OCI-LY3 (cell line): ENCODE measurements at regions not wholly inside any gene's neighbourhood (a gene's known extent, or its start where the extent isn't known, plus 50 kb on each side); places are given as distances from the start of the nearest gene placed in this dataset.

Source experiments
- H2AFZ ChIP-seq: fragments of 200-600, 300-600 bp; shearing (Covaris generic); 2 replicates; pipeline ENCODE4 v1.6.0; 2014; ENCODE audit warnings: antibody characterized with exemption, low read depth, low read length
- H3K27ac ChIP-seq: fragments of 200-600, 300-600 bp; sonication (generic); 2 replicates; pipeline ENCODE4 v1.5.1; 2014; ENCODE audit warnings: mild to moderate bottlenecking, low read length, moderate library complexity, mixed read lengths
- H3K27me3 ChIP-seq: fragments of 200-600, 300-600 bp; sonication (generic); 2 replicates; pipeline ENCODE4 v1.6.1; 2014; ENCODE audit warnings: low read depth, low read length, mixed read lengths
- H3K36me3 ChIP-seq: fragments of 200-600, 300-600 bp; sonication (generic); replicated peaks from 2 replicates; pipeline ENCODE3; 2014; ENCODE audit warnings: low read depth, low read length, mixed read lengths
- H3K4me1 ChIP-seq: fragments of 300-600, 200-600 bp; sonication (generic); 2 replicates; pipeline ENCODE4 v1.6.1; 2014; ENCODE audit warnings: low read length, mixed read lengths
- H3K4me2 ChIP-seq: fragments of 200-600, 300-600 bp; sonication (generic); 2 replicates; pipeline ENCODE4 v1.6.1; 2014; ENCODE audit warnings: low read length, mixed read lengths
- H3K4me3 ChIP-seq: fragments of 300-600, 200-600 bp; sonication (generic); 2 replicates; pipeline ENCODE4 v1.5.1; 2014; ENCODE audit warnings: antibody characterized with exemption, mild to moderate bottlenecking, low read length, moderate library complexity
- H3K79me2 ChIP-seq: fragments of 300-600, 200-600 bp; shearing (Covaris generic); 2 replicates; pipeline ENCODE4 v1.6.1; 2014; ENCODE audit warnings: mild to moderate bottlenecking, low read length, mixed read lengths
- H3K9ac ChIP-seq: fragments of 300-600, 200-600 bp; shearing (Covaris generic); 2 replicates; pipeline ENCODE4 v1.6.0; 2014; ENCODE audit warnings: mild to moderate bottlenecking, low read length, moderate library complexity
- H3K9me3 ChIP-seq: fragments of 200-600, 300-600 bp; shearing (Covaris generic); 2 replicates; pipeline ENCODE4 v1.6.1; 2014; ENCODE audit warnings: low read length, mixed read lengths; ENCODE audit not compliant: insufficient read depth
- H4K20me1 ChIP-seq: fragments of 200-600, 300-600 bp; sonication (generic); 2 replicates; pipeline ENCODE4 v1.6.1; 2016; ENCODE audit warnings: low read length, mixed read lengths; ENCODE audit not compliant: insufficient read depth
- CTCF ChIP-seq: fragments of 200-600, 300-600 bp; sonication (generic); IDR thresholded peaks from 2 replicates; pipeline ENCODE4 v1.5.1; 2014; ENCODE audit warnings: antibody characterized with exemption, low read length, low read depth
- EZH2phosphoT487 ChIP-seq: fragments of 200-600 bp; shearing (Covaris generic); IDR thresholded peaks from 2 replicates; pipeline ENCODE4 v1.6.1; 2018; ENCODE audit warnings: antibody characterized with exemption, mixed run types, low read depth

- Histone ChIP-seq H3K4me3 (no peak overlapping the region), H3K4me2 (no peak overlapping the region)
Measured at GRCh38 chr16:85981826-85982562, 83.0 kb downstream of the IRF8 start.

DNA sequence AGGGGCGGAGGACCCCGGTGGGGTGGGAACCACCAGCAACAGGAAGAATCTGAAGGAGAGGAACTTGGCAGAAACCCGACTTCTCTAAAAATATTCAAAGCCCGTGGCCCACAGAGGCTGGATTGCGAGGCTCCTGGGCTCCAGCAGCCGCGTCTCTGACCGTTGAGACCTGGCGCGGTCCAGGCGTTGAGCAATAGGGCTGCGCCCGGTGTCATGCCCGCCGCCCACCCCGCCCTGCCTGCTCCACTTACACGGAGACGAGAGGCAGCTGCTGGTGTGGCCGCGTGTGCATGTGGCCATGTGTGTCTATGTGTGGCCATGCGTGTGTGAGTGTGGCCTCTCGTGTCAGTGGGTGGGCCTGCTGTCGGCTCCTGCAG, 83.6 kb downstream of the IRF8 start:
- H3K4me3 ChIP-seq: no peak overlapping the region
- no peaks in the 10 kb centered on the region for H3K79me2 ChIP-seq
- H3K4me2 ChIP-seq: no peak overlapping the region
- no peak overlapping the region for H3K27ac ChIP-seq
- no peak overlapping the region for H2AFZ ChIP-seq
- no peaks in the 10 kb centered on the region for H3K36me3 ChIP-seq
- H4K20me1 ChIP-seq: no peaks in the 10 kb centered on the region
- peaks cover 5% of the 10 kb centered on the region; the same call in 1 of the 2 replicates for H3K27me3 ChIP-seq
- no peaks in the 10 kb centered on the region for H3K9me3 ChIP-seq
- peaks cover 37% of the 10 kb centered on the region for H3K4me1 ChIP-seq
- TF ChIP-seq EZH2phosphoT487 (no peak), CTCF (no peak)
- no peak overlapping the region for H3K9ac ChIP-seq

More at GRCh38 chr16:85981826-85982562, 83.0 kb downstream of the IRF8 start:
- H3K9me3 ChIP-seq: no peaks in the 10 kb centered on the region
- H3K4me1 ChIP-seq: peaks cover 31% of the 10 kb centered on the region
- H3K27me3 ChIP-seq: peaks cover 9% of the 10 kb centered on the region
- H3K27ac ChIP-seq: no peak overlapping the region
- TF ChIP-seq EZH2phosphoT487 (no peak), CTCF (no peak)
- no peaks in the 10 kb centered on the region for H3K36me3 ChIP-seq
- no peak overlapping the region for H3K9ac ChIP-seq
- no peaks in the 10 kb centered on the region for H3K79me2 ChIP-seq
- no peak overlapping the region for H2AFZ ChIP-seq
- H4K20me1 ChIP-seq: no peaks in the 10 kb centered on the region

DNA sequence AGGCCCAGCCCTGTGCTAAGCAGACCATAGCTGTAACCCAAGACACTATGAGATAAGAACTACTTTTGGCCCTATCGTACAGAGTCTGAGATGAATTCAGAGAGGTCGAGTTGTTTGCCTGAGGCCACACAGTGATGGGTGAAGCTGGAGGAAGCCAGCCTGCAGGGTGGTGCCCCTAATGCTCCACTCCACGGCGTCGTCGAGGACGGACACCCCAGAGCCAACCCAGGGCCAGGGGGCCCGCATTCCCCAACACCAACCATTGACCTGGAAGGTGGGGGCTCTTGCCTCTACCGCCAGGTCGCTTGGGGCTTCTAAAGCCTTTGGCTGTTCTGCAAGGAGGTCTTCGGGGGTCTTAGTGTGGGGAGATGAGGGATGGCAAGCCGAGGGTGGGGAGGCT, 84.1 kb downstream of the IRF8 start:
- H3K27me3 ChIP-seq: peaks cover 2% of the 10 kb centered on the region; the same call in 1 of the 2 replicates
- no peak overlapping the region for H3K27ac ChIP-seq
- no peaks in the 10 kb centered on the region for H3K9me3 ChIP-seq
- TF ChIP-seq EZH2phosphoT487 (no peak), CTCF (no peak)
- H3K4me3 ChIP-seq: no peak overlapping the region
- H3K4me2 ChIP-seq: no peak overlapping the region
- H3K79me2 ChIP-seq: no peaks in the 10 kb centered on the region
- H3K36me3 ChIP-seq: no peaks in the 10 kb centered on the region
- H4K20me1 ChIP-seq: no peaks in the 10 kb centered on the region
- no peak overlapping the region for H3K9ac ChIP-seq
- H3K4me1 ChIP-seq: peaks cover 42% of the 10 kb centered on the region
- H2AFZ ChIP-seq: no peak overlapping the region

GRCh38 chr16:85983606-85984230, 84.8 kb downstream of the IRF8 start:
- Histone ChIP-seq H3K36me3 (no peaks in the 10 kb centered on the region), H3K9me3 (no peaks in the 10 kb centered on the region), H3K9ac (no peak overlapping the region), H3K4me3 (no peak overlapping the region), H3K4me2 (no peak overlapping the region), H2AFZ (no peak overlapping the region), H3K4me1 (peaks cover 48% of the 10 kb centered on the region), H3K27me3 (peaks cover 2% of the 10 kb centered on the region; the same call in 1 of the 2 replicates), H3K27ac (no peak overlapping the region), H3K79me2 (no peaks in the 10 kb centered on the region), H4K20me1 (no peaks in the 10 kb centered on the region)
- TF ChIP-seq CTCF: no peak
- TF ChIP-seq EZH2phosphoT487: no peak
